ENCODE measurements at regions not wholly inside any gene's neighbourhood (a gene's known extent, or its start where the extent isn't known, plus 50 kb on each side); places are given as distances from the start of the nearest gene placed in this dataset.

DNA sequence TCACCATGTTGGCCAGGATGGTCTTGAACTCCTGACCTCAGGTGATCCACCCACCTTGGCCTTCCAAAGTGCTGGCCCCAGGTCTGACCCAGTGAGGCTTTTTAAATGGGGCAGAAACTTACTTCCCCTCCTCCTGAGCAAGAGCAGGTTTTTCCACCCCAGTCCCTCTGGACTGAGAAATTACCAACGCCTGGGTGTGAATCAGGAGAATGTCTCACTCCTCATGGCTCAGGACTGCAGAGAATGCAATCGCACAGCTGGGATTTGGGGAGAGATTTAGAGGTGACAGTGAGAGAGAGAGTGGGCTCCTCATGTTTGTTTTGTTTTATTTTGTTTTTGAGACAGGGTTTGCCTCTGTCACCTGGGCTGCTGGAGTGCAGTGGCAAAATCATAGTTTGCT is 203.6 kb downstream of the RAB11FIP4 start:
- WGBS (ENCODE audit: low lambda C conversion rate, missing lambda C conversion rate) = 79% methylated on average over 2 of the region's 2 CpGs
- no peak for TF ChIP-seq EZH2phosphoT487 (IDR thresholded peaks at IDR 0.05; ENCODE audit: low read depth, severe bottlenecking, unreplicated experiment)
- TF ChIP-seq, protein P1, sequence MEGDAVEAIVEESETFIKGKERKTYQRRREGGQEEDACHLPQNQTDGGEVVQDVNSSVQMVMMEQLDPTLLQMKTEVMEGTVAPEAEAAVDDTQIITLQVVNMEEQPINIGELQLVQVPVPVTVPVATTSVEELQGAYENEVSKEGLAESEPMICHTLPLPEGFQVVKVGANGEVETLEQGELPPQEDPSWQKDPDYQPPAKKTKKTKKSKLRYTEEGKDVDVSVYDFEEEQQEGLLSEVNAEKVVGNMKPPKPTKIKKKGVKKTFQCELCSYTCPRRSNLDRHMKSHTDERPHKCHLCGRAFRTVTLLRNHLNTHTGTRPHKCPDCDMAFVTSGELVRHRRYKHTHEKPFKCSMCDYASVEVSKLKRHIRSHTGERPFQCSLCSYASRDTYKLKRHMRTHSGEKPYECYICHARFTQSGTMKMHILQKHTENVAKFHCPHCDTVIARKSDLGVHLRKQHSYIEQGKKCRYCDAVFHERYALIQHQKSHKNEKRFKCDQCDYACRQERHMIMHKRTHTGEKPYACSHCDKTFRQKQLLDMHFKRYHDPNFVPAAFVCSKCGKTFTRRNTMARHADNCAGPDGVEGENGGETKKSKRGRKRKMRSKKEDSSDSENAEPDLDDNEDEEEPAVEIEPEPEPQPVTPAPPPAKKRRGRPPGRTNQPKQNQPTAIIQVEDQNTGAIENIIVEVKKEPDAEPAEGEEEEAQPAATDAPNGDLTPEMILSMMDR (IDR thresholded peaks at IDR 0.05; ENCODE audit: poor library complexity) = no peak
- no peak for TF ChIP-seq EZH2 (IDR thresholded peaks at IDR 0.05; ENCODE audit: borderline replicate concordance)
- DNase-seq (ENCODE audit: low spot score) = no peak
- Histone ChIP-seq H3K27ac (no peak overlapping the region), H3K36me3 (replicated peaks; ENCODE audit: insufficient read depth, low read depth) (no peaks in the 10 kb centered on the region), H3K9me2 (replicated peaks; ENCODE audit: insufficient read depth) (no peaks in the 10 kb centered on the region), H4K20me1 (ENCODE audit: insufficient read depth, poor library complexity, severe bottlenecking) (no peaks in the 10 kb centered on the region), H3K27me3 (no peaks in the 10 kb centered on the region), H3K4me1 (ENCODE audit: insufficient read depth) (peaks cover 12% of the 10 kb centered on the region), H3K4me3 (no peak overlapping the region), H3K9me3 (ENCODE audit: low read depth) (no peaks in the 10 kb centered on the region), H3K79me2 (no peaks in the 10 kb centered on the region), H2AFZ (no peak overlapping the region), H3K4me2 (no peak overlapping the region)

DNA sequence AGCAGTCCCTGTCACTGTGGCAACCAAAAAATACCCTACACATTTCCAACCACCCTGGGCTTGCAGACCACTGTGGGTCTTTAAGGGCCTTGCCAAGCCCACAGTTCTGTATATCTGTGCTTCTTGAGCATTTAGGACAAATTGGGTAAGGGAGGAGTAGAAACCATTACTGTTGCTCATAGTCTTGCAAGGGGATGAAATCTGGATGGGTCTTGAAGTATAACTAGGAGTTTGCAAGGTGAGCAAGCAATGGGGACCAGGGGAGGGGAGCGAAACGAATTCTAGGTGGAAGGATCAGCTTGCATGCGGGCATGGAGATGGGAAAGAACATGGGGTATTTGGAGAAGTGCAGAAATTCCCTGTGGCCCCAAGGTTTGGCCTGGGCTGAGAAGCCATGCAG is 202.9 kb downstream of the RAB11FIP4 start:
- no peak overlapping the region for H3K4me3 ChIP-seq
- TF ChIP-seq EZH2 (IDR thresholded peaks at IDR 0.05; ENCODE audit: borderline replicate concordance) = no peak
- TF ChIP-seq, protein P1 (IDR thresholded peaks at IDR 0.05; ENCODE audit: poor library complexity) = no peak
- TF ChIP-seq EZH2phosphoT487 (IDR thresholded peaks at IDR 0.05; ENCODE audit: low read depth, severe bottlenecking, unreplicated experiment) = no peak
- H3K4me2 ChIP-seq = no peak overlapping the region
- no peaks in the 10 kb centered on the region for H3K9me2 ChIP-seq (replicated peaks; ENCODE audit: insufficient read depth)
- no peaks in the 10 kb centered on the region for H3K79me2 ChIP-seq
- 100% methylated on average over 3 of the region's 3 CpGs for WGBS (ENCODE audit: low lambda C conversion rate, missing lambda C conversion rate)
- H3K9me3 ChIP-seq (ENCODE audit: low read depth) = no peaks in the 10 kb centered on the region
- H3K4me1 ChIP-seq (ENCODE audit: insufficient read depth) = peaks cover 12% of the 10 kb centered on the region
- no peaks in the 10 kb centered on the region for H3K36me3 ChIP-seq (replicated peaks; ENCODE audit: insufficient read depth, low read depth)
- no peaks in the 10 kb centered on the region for H3K27me3 ChIP-seq
- H4K20me1 ChIP-seq (ENCODE audit: insufficient read depth, poor library complexity, severe bottlenecking) = no peaks in the 10 kb centered on the region
- no peak overlapping the region for H3K27ac ChIP-seq
- DNase-seq (ENCODE audit: low spot score) = no peak
- no peak overlapping the region for H2AFZ ChIP-seq

DNA sequence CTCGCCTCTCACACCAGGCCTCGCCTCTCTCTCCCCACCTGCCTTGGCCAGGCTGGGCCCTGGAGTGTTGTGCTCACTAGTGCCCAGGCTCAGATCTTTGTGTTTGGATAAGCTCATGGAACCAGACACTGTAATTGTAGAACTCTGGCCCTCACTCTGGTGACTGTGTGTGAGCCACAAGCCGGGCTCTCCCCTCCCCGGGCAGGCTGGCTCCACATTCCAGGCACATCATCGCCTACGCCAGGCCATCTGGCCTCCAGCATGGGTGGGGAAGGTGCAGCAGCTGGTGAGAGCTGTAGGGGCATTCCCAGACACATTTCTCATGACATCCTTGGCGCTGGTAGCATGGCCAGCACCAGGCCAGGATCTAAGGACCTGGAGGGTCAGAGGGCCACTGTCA is 202.3 kb downstream of the RAB11FIP4 start:
- H3K4me2 ChIP-seq = no peak overlapping the region
- TF ChIP-seq EZH2 (IDR thresholded peaks at IDR 0.05; ENCODE audit: borderline replicate concordance) = no peak
- TF ChIP-seq, protein P1 (IDR thresholded peaks at IDR 0.05; ENCODE audit: poor library complexity) = no peak
- TF ChIP-seq EZH2phosphoT487 (IDR thresholded peaks at IDR 0.05; ENCODE audit: low read depth, severe bottlenecking, unreplicated experiment) = no peak
- no peaks in the 10 kb centered on the region for H3K36me3 ChIP-seq (replicated peaks; ENCODE audit: insufficient read depth, low read depth)
- no peaks in the 10 kb centered on the region for H4K20me1 ChIP-seq (ENCODE audit: insufficient read depth, poor library complexity, severe bottlenecking)
- H2AFZ ChIP-seq = no peak overlapping the region
- 79% methylated on average over 7 of the region's 7 CpGs for WGBS (ENCODE audit: low lambda C conversion rate, missing lambda C conversion rate)
- H3K4me1 ChIP-seq (ENCODE audit: insufficient read depth) = peaks cover 8% of the 10 kb centered on the region
- no peak for DNase-seq (ENCODE audit: low spot score)
- no peaks in the 10 kb centered on the region for H3K79me2 ChIP-seq
- no peaks in the 10 kb centered on the region for H3K27me3 ChIP-seq
- H3K9me3 ChIP-seq (ENCODE audit: low read depth) = no peaks in the 10 kb centered on the region
- no peak overlapping the region for H3K27ac ChIP-seq
- H3K9me2 ChIP-seq (replicated peaks; ENCODE audit: insufficient read depth) = no peaks in the 10 kb centered on the region
- no peak overlapping the region for H3K4me3 ChIP-seq

DNA sequence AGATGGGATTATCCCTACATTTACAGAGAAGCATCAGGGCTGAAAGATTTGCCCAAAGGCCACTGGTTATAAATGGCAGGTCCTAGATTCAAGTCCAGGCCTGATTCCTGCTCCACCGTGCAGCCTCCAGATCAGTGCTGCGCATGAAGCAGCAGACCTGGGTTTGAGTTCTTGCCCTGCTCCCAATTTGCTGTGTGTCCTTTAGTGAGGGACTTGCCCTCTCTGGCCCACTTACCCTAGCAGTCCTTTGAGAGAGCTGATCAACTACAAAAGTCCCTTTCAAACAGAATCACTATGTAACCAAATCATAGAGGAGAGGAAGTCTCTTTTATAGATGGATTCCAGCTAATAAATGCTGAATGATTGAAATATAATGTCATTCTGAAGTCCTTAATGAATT is 200.4 kb downstream of the RAB11FIP4 start:
- H3K36me3 ChIP-seq (replicated peaks; ENCODE audit: insufficient read depth, low read depth) = no peaks in the 10 kb centered on the region
- DNase-seq (ENCODE audit: low spot score) = no peak
- H3K79me2 ChIP-seq = no peaks in the 10 kb centered on the region
- 91% methylated on average over 2 of the region's 2 CpGs for WGBS (ENCODE audit: low lambda C conversion rate, missing lambda C conversion rate)
- no peak overlapping the region for H3K4me2 ChIP-seq
- no peak overlapping the region for H2AFZ ChIP-seq
- H3K4me1 ChIP-seq (ENCODE audit: insufficient read depth) = peaks cover 3% of the 10 kb centered on the region
- H3K9me2 ChIP-seq (replicated peaks; ENCODE audit: insufficient read depth) = no peaks in the 10 kb centered on the region
- H3K4me3 ChIP-seq = no peak overlapping the region
- no peaks in the 10 kb centered on the region for H3K27me3 ChIP-seq
- no peaks in the 10 kb centered on the region for H3K9me3 ChIP-seq (ENCODE audit: low read depth)
- TF ChIP-seq, protein P1 (IDR thresholded peaks at IDR 0.05; ENCODE audit: poor library complexity) = no peak
- TF ChIP-seq EZH2phosphoT487 (IDR thresholded peaks at IDR 0.05; ENCODE audit: low read depth, severe bottlenecking, unreplicated experiment) (no peak), EZH2 (IDR thresholded peaks at IDR 0.05; ENCODE audit: borderline replicate concordance) (no peak)
- H4K20me1 ChIP-seq (ENCODE audit: insufficient read depth, poor library complexity, severe bottlenecking) = no peaks in the 10 kb centered on the region
- H3K27ac ChIP-seq = no peak overlapping the region

Data from hepatocyte (in vitro differentiated cells).